PC-9 (cell line): ENCODE measurements at regions not wholly inside any gene's neighbourhood (a gene's known extent, or its start where the extent isn't known, plus 50 kb on each side); places are given as distances from the start of the nearest gene placed in this dataset.
"Not testable (repeated sequence)": the region's sequence is repeated elsewhere in the genome, so short reads cannot be mapped to it uniquely, and the experiment has no call there.

Experiments used
- BruUV-seq: library from RNA; stranded (reverse); fragments of 400-500 nt; replicated peaks from 2 replicates; lab custom pipeline; 2021; lab: Mats Ljungman, UMichigan
- CTCF ChIA-PET: fragments of 300-600 bp; sonication (Branson Sonifier 250); formaldehyde crosslinking; loops from one replicate; lab custom pipeline; 2022; ENCODE audit warnings: antibody characterized with exemption; lab: Charles Lee
- POLR2A ChIA-PET: fragments of 300-600 bp; sonication (Branson Sonifier 250); formaldehyde crosslinking; loops from one replicate; lab custom pipeline; 2022; ENCODE audit warnings: antibody characterized with exemption; ENCODE audit not compliant: unreplicated experiment; lab: Charles Lee
- DNase-seq, 2 experiments: peaks; one replicate each; pipeline versions ENCODE4 v3.0.0 to v3.0.0-alpha.2; 2015 to 2022; ENCODE audit warnings: mixed read lengths in 1 of 2
- H2AFZ ChIP-seq: fragments of 200-600 bp; sonication (generic); 2 replicates; pipeline ENCODE4 v1.8.1; 2017; ENCODE audit warnings: antibody characterized with exemption
- H3F3A ChIP-seq: fragments of 200-600 bp; sonication (generic); 2 replicates; pipeline ENCODE4 v1.8.1; 2017; ENCODE audit warnings: antibody characterized with exemption, mild to moderate bottlenecking, low read depth; ENCODE audit not compliant: insufficient read depth
- H3K27ac ChIP-seq: fragments of 200-600 bp; sonication (generic); 2 replicates; pipeline ENCODE4 v1.6.1; 2016; ENCODE audit warnings: mixed run types
- H3K27me3 ChIP-seq: fragments of 200-600 bp; sonication (generic); 2 replicates; pipeline ENCODE4 v1.6.1; 2016; ENCODE audit warnings: low read depth, mixed run types; ENCODE audit not compliant: insufficient read depth
- H3K36me3 ChIP-seq: fragments of 200-600 bp; sonication (generic); 2 replicates; pipeline ENCODE4 v1.6.1; 2016; ENCODE audit warnings: low read depth, mixed run types
- H3K4me1 ChIP-seq: fragments of 200-600 bp; sonication (generic); replicated peaks from 2 replicates; pipeline ENCODE4 v1.6.1; 2016; ENCODE audit warnings: mixed run types; ENCODE audit not compliant: insufficient read depth
- H3K4me2 ChIP-seq: fragments of 200-600 bp; sonication (generic); 2 replicates; pipeline ENCODE4 v1.6.1; 2017; ENCODE audit warnings: mixed run types
- H3K4me3 ChIP-seq: fragments of 200-600 bp; sonication (generic); 2 replicates; pipeline ENCODE4 v1.6.1; 2016; ENCODE audit warnings: mixed run types
- H3K79me2 ChIP-seq: fragments of 200-600 bp; sonication (generic); 2 replicates; pipeline ENCODE4 v1.6.1; 2017; ENCODE audit warnings: low read depth, mixed run types
- H3K9me2 ChIP-seq: fragments of 200-600 bp; sonication (generic); 2 replicates; pipeline ENCODE4 v1.8.1; 2017; ENCODE audit warnings: mild to moderate bottlenecking; ENCODE audit not compliant: insufficient read depth
- H3K9me3 ChIP-seq: fragments of 200-600 bp; sonication (generic); 2 replicates; pipeline ENCODE4 v1.8.1; 2016; ENCODE audit warnings: low read depth; ENCODE audit not compliant: insufficient read depth
- H4K20me1 ChIP-seq: fragments of 200-600 bp; sonication (generic); 2 replicates; pipeline ENCODE4 v1.8.1; 2017; ENCODE audit not compliant: insufficient read depth
- EZH2 ChIP-seq: fragments of 200-600 bp; sonication (generic); IDR thresholded peaks from 2 replicates; pipeline ENCODE4 v1.8.0; 2017; ENCODE audit warnings: antibody characterized with exemption, low read depth
- intact Hi-C: fragments of 100-400 bp; cut with micrococcal nuclease; formaldehyde crosslinking; loops from one replicate; pipeline ENCODE4 v1.10.0; 2022; ENCODE audit not compliant: unreplicated experiment
- TF ChIP-seq, protein P1 (sequence below): fragments of 200-600 bp; sonication (generic); conservative IDR thresholded peaks from 2 replicates; pipeline ENCODE4 v1.6.1; 2017; ENCODE audit warnings: mixed run types, antibody characterized with exemption, mild to moderate bottlenecking, moderate library complexity

DNA sequence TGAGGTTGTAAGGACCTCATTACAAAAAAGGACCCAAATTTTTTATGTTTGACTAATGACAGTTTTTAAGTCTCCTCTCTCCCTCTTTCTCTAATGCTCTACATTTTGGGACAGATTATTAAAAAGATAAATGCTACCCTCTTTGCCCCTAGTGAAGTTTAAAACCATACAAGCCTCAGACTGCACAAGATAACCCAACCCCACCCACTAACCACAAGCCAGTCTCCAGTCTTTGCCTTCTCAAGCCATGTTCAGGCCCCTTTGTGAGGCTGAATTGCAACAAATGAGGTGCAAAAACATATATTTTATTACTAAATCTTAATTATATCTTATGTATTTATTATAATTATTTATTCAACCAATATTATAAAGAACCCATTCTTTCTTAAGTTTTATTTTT, 597.2 kb upstream of the BRINP3 start:
- intact Hi-C loops, result no loop called here
- ChIA-PET CTCF (no interaction called here), POLR2A (no interaction called here)
- Histone ChIP-seq H4K20me1 (no peaks in the 10 kb centered on the region), H3K9me2 (0 out of 2 replicates have a peak, but pooled peaks cover 6% of the 10 kb centered on the region), H3K4me2 (no peak overlapping the region), H3K9me3 (no peaks in the 10 kb centered on the region), H3K4me3 (no peak overlapping the region), H2AFZ (no peak overlapping the region), H3K4me1 (no peaks in the 10 kb centered on the region), H3F3A (no peaks in the 10 kb centered on the region), H3K79me2 (no peaks in the 10 kb centered on the region), H3K36me3 (no peaks in the 10 kb centered on the region), H3K27me3 (no peaks in the 10 kb centered on the region), H3K27ac (no peak overlapping the region)
- no TSS peak for BruUV-seq
- no peak for TF ChIP-seq EZH2
- TF ChIP-seq, protein P1, sequence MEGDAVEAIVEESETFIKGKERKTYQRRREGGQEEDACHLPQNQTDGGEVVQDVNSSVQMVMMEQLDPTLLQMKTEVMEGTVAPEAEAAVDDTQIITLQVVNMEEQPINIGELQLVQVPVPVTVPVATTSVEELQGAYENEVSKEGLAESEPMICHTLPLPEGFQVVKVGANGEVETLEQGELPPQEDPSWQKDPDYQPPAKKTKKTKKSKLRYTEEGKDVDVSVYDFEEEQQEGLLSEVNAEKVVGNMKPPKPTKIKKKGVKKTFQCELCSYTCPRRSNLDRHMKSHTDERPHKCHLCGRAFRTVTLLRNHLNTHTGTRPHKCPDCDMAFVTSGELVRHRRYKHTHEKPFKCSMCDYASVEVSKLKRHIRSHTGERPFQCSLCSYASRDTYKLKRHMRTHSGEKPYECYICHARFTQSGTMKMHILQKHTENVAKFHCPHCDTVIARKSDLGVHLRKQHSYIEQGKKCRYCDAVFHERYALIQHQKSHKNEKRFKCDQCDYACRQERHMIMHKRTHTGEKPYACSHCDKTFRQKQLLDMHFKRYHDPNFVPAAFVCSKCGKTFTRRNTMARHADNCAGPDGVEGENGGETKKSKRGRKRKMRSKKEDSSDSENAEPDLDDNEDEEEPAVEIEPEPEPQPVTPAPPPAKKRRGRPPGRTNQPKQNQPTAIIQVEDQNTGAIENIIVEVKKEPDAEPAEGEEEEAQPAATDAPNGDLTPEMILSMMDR, result no peak
- no peak for DNase-seq

DNA sequence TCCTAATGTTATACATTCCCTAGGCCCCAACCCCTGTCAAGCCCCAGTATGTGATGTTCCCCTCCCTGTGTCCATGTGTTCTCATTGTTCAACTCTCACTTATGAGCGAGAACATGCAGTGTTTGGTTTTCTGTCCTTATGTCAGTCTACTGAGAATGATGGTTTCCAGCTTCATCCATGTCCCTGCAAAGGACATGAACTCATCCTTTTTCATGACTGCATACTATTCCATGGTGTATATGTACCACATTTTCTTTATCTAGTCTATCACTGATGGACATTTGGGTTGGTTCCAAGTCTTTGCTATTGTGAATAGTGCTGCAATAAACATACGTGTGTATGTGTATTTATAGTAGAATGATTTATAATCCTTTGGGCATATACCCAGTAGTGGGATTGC, 605.4 kb upstream of the BRINP3 start:
- CTCF ChIA-PET, POLR2A ChIA-PET, H3K9me2 ChIP-seq, H3K9me3 ChIP-seq, DNase-seq, intact Hi-C loops, H2AFZ ChIP-seq, H3K4me2 ChIP-seq, BruUV-seq, H3K79me2 ChIP-seq, H3K27me3 ChIP-seq, H3K27ac ChIP-seq, H3K4me1 ChIP-seq, H3K4me3 ChIP-seq, H4K20me1 ChIP-seq, H3F3A ChIP-seq, H3K36me3 ChIP-seq: not testable (repeated sequence)

DNA sequence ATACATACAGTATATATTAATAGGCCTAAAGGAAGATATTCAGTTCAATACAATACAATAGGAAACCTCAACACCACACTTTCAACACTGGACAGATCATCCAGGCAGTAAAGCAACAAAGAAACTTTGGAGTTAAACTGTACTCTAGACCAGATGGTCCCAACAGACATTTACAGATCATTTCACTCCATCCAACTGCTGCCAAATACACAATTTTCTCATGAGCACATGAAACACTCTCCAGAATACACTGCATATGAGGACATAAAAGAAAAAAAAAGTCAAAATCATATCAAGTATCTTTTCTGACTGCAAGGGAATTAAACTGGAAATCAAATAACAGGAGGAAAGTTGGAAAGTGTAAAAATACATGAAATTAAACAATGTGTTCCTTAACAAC, 607.5 kb upstream of the BRINP3 start:
- no peak for DNase-seq
- Histone ChIP-seq H3K4me3 (no peak overlapping the region), H3K9me2 (no peaks in the 10 kb centered on the region), H3K79me2 (no peaks in the 10 kb centered on the region), H3K36me3 (no peaks in the 10 kb centered on the region), H2AFZ (no peak overlapping the region), H3K4me1 (no peaks in the 10 kb centered on the region), H4K20me1 (no peaks in the 10 kb centered on the region), H3K27ac (no peak overlapping the region), H3K4me2 (no peak overlapping the region), H3F3A (no peaks in the 10 kb centered on the region), H3K27me3 (no peaks in the 10 kb centered on the region), H3K9me3 (no peaks in the 10 kb centered on the region)
- ChIA-PET POLR2A (no interaction called here), CTCF (no interaction called here)
- no TSS peak for BruUV-seq
- intact Hi-C loops, result no loop called here
- no peak for TF ChIP-seq EZH2
- TF ChIP-seq, protein P1, result no peak

DNA sequence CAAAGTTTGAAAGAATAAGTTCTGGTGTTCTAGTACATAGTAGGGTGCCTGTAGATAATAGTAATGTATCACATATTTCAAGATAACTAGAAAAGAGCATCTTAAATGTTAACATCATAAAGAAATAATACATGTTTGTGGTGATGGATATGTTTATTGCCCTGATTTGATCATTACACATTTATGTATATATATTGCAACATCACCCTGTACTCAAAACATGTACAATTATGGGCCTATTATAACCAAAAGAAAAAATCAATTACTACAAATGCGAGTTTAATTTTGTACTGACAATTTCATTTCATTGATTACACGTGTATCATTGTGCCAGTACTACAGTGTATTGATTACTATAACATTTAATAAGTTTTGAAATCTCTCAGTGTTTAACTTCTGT, 609.2 kb upstream of the BRINP3 start:
- Histone ChIP-seq H3F3A (no peaks in the 10 kb centered on the region), H3K27me3 (no peaks in the 10 kb centered on the region), H3K9me2 (no peaks in the 10 kb centered on the region), H3K4me1 (no peaks in the 10 kb centered on the region), H3K4me2 (no peak overlapping the region), H2AFZ (no peak overlapping the region), H3K27ac (no peak overlapping the region), H4K20me1 (no peaks in the 10 kb centered on the region), H3K36me3 (no peaks in the 10 kb centered on the region), H3K79me2 (no peaks in the 10 kb centered on the region), H3K9me3 (no peaks in the 10 kb centered on the region), H3K4me3 (no peak overlapping the region)
- intact Hi-C loops, result no loop called here
- DNase-seq, result no peak
- POLR2A ChIA-PET, result no interaction called here
- TF ChIP-seq EZH2, result no peak
- TF ChIP-seq, protein P1, result no peak
- CTCF ChIA-PET, result no interaction called here
- BruUV-seq, result no TSS peak
